Endothelial cell of umbilical vein (primary cell): ENCODE measurements at regions not wholly inside any gene's neighbourhood (a gene's known extent, or its start where the extent isn't known, plus 50 kb on each side); places are given as distances from the start of the nearest gene placed in this dataset.

Source experiments
- BruUV-seq: library from RNA; stranded (reverse); fragments of 400-500 nt; replicated peaks from 2 replicates; lab custom pipeline; 2021; lab: Mats Ljungman, UMichigan
- CTCF ChIA-PET: fragments of 300-600, 350-600 bp; sonication (Branson Sonifier 250); formaldehyde crosslinking; loops from one replicate; lab custom pipeline; 2021; ENCODE audit warnings: antibody characterized with exemption, inconsistent platforms; lab: Charles Lee
- POLR2A ChIA-PET: fragments of 300-600, 350-600 bp; sonication (Branson Sonifier 250); formaldehyde crosslinking; loops from one replicate; lab custom pipeline; 2021; ENCODE audit warnings: antibody characterized with exemption, inconsistent platforms; lab: Charles Lee
- DNase-seq: peaks from one replicate; pipeline ENCODE4 v3.0.0-alpha.2; 2011; ENCODE audit warnings: low read depth, low spot score
- FAIRE-seq: peaks from 2 replicates; lab custom pipeline; 2011; peaks lifted over from hg19 to GRCh38; lab: Jason Lieb, UNC
- H2AFZ ChIP-seq: 2 replicates; pipeline ENCODE4 v1.6.0; 2012; ENCODE audit warnings: low read depth, low read length, control low read depth, inconsistent platforms
- H3K27ac ChIP-seq: 2 replicates; pipeline ENCODE4 v1.5.1; 2011; ENCODE audit warnings: low read depth, mild to moderate bottlenecking, control low read depth, low read length, moderate library complexity; ENCODE audit not compliant: insufficient read depth
- H3K27me3 ChIP-seq, 2 experiments: 2 replicates each; pipeline versions ENCODE4 v1.6.0 to v1.6.1; 2011; ENCODE audit warnings: low read length in 2 of 2, mixed read lengths in 1 of 2; ENCODE audit not compliant: control insufficient read depth in 2 of 2, insufficient read depth in 2 of 2
- H3K36me3 ChIP-seq, 2 experiments: 2 replicates in 1 of 2; 3 replicates in 1 of 2; pipeline ENCODE4 v1.5.1; 2011; ENCODE audit warnings: low read length in 2 of 2, mild to moderate bottlenecking in 1 of 2, moderate library complexity in 1 of 2; ENCODE audit not compliant: control insufficient read depth in 2 of 2, insufficient read depth in 2 of 2; ENCODE audit errors: extremely low read depth in 1 of 2
- H3K4me1 ChIP-seq: 3 replicates; pipeline ENCODE4 v1.5.1; 2011; ENCODE audit warnings: mild to moderate bottlenecking, low read length; ENCODE audit not compliant: control insufficient read depth, insufficient read depth; ENCODE audit errors: extremely low read depth
- H3K4me2 ChIP-seq: 2 replicates; pipeline ENCODE4 v1.6.1; 2011; ENCODE audit warnings: low read length, control low read depth, mixed read lengths; ENCODE audit not compliant: insufficient read depth
- H3K4me3 ChIP-seq, 3 experiments: fragments of 200-600 bp in 1 of 3; sonication (generic), shearing (Covaris generic) in 1 of 3; replicated peaks in 1 of 3; 2 replicates each; pipeline ENCODE4 v1.5.1; 2011 to 2016; ENCODE audit warnings: control low read depth in 3 of 3, low read length in 3 of 3, mild to moderate bottlenecking in 2 of 3, inconsistent platforms in 1 of 3, low read depth in 1 of 3, moderate library complexity in 1 of 3; ENCODE audit not compliant: insufficient read depth in 1 of 3
- H3K79me2 ChIP-seq: 2 replicates; pipeline ENCODE4 v1.6.0; 2012; ENCODE audit warnings: low read length, inconsistent platforms; ENCODE audit not compliant: control insufficient read depth, insufficient read depth
- H3K9ac ChIP-seq: replicated peaks from 2 replicates; pipeline ENCODE3; 2011; ENCODE audit warnings: low read length, control low read depth; ENCODE audit not compliant: insufficient read depth; ENCODE audit errors: extremely low read depth
- H3K9me1 ChIP-seq: replicated peaks from 3 replicates; pipeline ENCODE4 v1.6.0; 2011; ENCODE audit warnings: mild to moderate bottlenecking, low read length; ENCODE audit not compliant: control insufficient read depth, insufficient read depth; ENCODE audit errors: extremely low read depth
- H3K9me3 ChIP-seq: replicated peaks from 2 replicates; pipeline ENCODE4 v1.5.1; 2012; ENCODE audit warnings: low read length, inconsistent platforms; ENCODE audit not compliant: control insufficient read depth, insufficient read depth
- H4K20me1 ChIP-seq: replicated peaks from 2 replicates; pipeline ENCODE3; 2011; ENCODE audit warnings: mild to moderate bottlenecking, low read length; ENCODE audit not compliant: control insufficient read depth, insufficient read depth; ENCODE audit errors: extremely low read depth
- CTCF ChIP-seq, 2 donors: IDR thresholded peaks; 1 replicate in 1 of 2; 2 replicates in 1 of 2; pipeline ENCODE4 v1.5.1; 2011; ENCODE audit warnings: low read length in 2 of 2, mild to moderate bottlenecking in 2 of 2, moderate library complexity in 2 of 2, control low read depth in 1 of 2, inconsistent platforms in 1 of 2, low read depth in 1 of 2; ENCODE audit not compliant: insufficient read depth in 1 of 2; ENCODE audit errors: extremely low read depth in 1 of 2
- EZH2 ChIP-seq: IDR thresholded peaks from 2 replicates; pipeline ENCODE4 v1.6.1; 2012; ENCODE audit warnings: borderline replicate concordance, low read depth, mild to moderate bottlenecking, moderate library complexity, low read length, inconsistent platforms; ENCODE audit not compliant: severe bottlenecking
- FOS ChIP-seq: IDR thresholded peaks from 2 replicates; pipeline ENCODE4 v1.6.1; 2011; ENCODE audit warnings: mild to moderate bottlenecking, low read length, moderate library complexity, borderline replicate concordance; ENCODE audit not compliant: insufficient read depth
- GATA2 ChIP-seq: IDR thresholded peaks from 2 replicates; pipeline ENCODE4 v1.7.0; 2011; ENCODE audit warnings: low read depth, mild to moderate bottlenecking, moderate library complexity, mixed read lengths, low read length; ENCODE audit not compliant: insufficient read length, insufficient read depth
- JUN ChIP-seq: IDR thresholded peaks from 2 replicates; pipeline ENCODE4 v1.6.1; 2011; ENCODE audit warnings: borderline replicate concordance, low read depth; ENCODE audit not compliant: insufficient read length, insufficient read depth
- MAX ChIP-seq: IDR thresholded peaks from 2 replicates; pipeline ENCODE4 v1.6.1; 2011; ENCODE audit not compliant: insufficient read depth, insufficient read length
- MYC ChIP-seq: IDR thresholded peaks from one replicate; pipeline ENCODE4 v1.6.1; 2011; ENCODE audit warnings: mild to moderate bottlenecking, low read depth, low read length
- POLR2A ChIP-seq: IDR thresholded peaks from 2 replicates; pipeline ENCODE4 v1.6.1; 2012; ENCODE audit warnings: low read depth, mild to moderate bottlenecking, control low read depth, low read length
- POLR2AphosphoS5 ChIP-seq: IDR thresholded peaks from 2 replicates; pipeline ENCODE4 v1.6.1; 2012; ENCODE audit warnings: low read depth, mild to moderate bottlenecking, control low read depth, low read length, moderate library complexity; ENCODE audit not compliant: insufficient read depth
- dilution Hi-C: fragments of 300-500 bp; cut with MboI; formaldehyde crosslinking; loops from one replicate; pipeline ENCODE4 v1.15.0; 2019; ENCODE audit warnings: low sequenced_read_pairs; ENCODE audit not compliant: extremely low pct_ligation_motif_present
- intact Hi-C: fragments of 100-400 bp; cut with micrococcal nuclease; formaldehyde crosslinking; loops from one replicate; pipeline ENCODE4 v1.10.0; 2022

- no peaks in the 10 kb centered on the region for H3K4me1 ChIP-seq
- no TSS peak for BruUV-seq
- ChIA-PET POLR2A (no interaction called here), CTCF (no interaction called here)
- no peaks in the 10 kb centered on the region for H4K20me1 ChIP-seq
- H3K9me1 ChIP-seq, result no peaks in the 10 kb centered on the region
- no peak overlapping the region for H3K27ac ChIP-seq
- no peaks in the 10 kb centered on the region for H3K36me3 ChIP-seq
- H3K9ac ChIP-seq, result no peak overlapping the region
- no peaks in the 10 kb centered on the region for H3K79me2 ChIP-seq
- dilution Hi-C loops (no loop called here), intact Hi-C loops (no loop called here)
- no peak for DNase-seq
- TF ChIP-seq POLR2A, result no peak
- TF ChIP-seq MAX, result no peak
- no peak for TF ChIP-seq CTCF (IDR thresholded peaks at IDR 0.05; ENCODE audit: extremely low read depth in 1 of 2, insufficient read depth in 1 of 2, low read depth in 1 of 2, low read length in 2 of 2)
- no peak for TF ChIP-seq FOS
- TF ChIP-seq EZH2, result no peak
- TF ChIP-seq JUN, result no peak
- TF ChIP-seq POLR2AphosphoS5, result no peak
- no peak for TF ChIP-seq MYC
- no peak for TF ChIP-seq GATA2
- H2AFZ ChIP-seq, result no peak overlapping the region
- no peak for FAIRE-seq
- no peaks in the 10 kb centered on the region for H3K27me3 ChIP-seq
- H3K4me3 ChIP-seq, result no peak overlapping the region
- H3K4me2 ChIP-seq, result no peak overlapping the region
- H3K9me3 ChIP-seq, result peaks cover 5% of the 10 kb centered on the region
Observed at GRCh38 chr11:38402063-38402462, 1804.0 kb upstream of the RAG2 start.
